Fibroblast of lung (primary cell): ENCODE measurements at regions not wholly inside any gene's neighbourhood (a gene's known extent, or its start where the extent isn't known, plus 50 kb on each side); places are given as distances from the start of the nearest gene placed in this dataset.

Experiments
- EZH2 ChIP-seq: IDR thresholded peaks from 2 replicates; pipeline ENCODE4 v1.5.1; 2012; ENCODE audit warnings: low read length, control low read depth, mild to moderate bottlenecking; ENCODE audit errors: missing control alignments
- TF ChIP-seq, protein P1 (sequence below), 2 donors: IDR thresholded peaks in 1 of 2; conservative IDR thresholded peaks in 1 of 2; 1 replicate in 1 of 2; 2 replicates in 1 of 2; pipeline ENCODE4 v1.5.1; 2011 to 2012; ENCODE audit warnings: low read length in 2 of 2, control low read depth in 1 of 2, inconsistent platforms in 1 of 2, low read depth in 1 of 2, mild to moderate bottlenecking in 1 of 2

DNA sequence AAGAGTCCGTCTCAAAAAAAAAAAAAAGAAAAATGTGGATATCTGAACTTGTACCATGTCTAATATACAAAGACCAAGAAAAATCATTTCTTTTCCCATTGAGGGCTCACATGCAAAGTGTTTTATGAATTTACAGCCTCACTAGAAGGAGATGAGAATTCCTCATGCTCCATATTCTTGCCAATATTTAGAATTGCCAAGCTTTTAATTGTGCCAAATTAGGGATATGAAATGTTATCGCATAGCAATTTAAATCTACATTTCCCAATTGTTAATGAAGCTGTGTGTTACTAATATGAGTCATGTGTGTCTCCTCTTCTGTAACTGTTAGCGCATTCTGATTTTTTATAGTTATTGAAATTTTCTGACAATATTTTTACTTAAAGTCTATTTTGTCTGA is 63.0 kb upstream of the CRYM start:
- TF ChIP-seq, protein P1, sequence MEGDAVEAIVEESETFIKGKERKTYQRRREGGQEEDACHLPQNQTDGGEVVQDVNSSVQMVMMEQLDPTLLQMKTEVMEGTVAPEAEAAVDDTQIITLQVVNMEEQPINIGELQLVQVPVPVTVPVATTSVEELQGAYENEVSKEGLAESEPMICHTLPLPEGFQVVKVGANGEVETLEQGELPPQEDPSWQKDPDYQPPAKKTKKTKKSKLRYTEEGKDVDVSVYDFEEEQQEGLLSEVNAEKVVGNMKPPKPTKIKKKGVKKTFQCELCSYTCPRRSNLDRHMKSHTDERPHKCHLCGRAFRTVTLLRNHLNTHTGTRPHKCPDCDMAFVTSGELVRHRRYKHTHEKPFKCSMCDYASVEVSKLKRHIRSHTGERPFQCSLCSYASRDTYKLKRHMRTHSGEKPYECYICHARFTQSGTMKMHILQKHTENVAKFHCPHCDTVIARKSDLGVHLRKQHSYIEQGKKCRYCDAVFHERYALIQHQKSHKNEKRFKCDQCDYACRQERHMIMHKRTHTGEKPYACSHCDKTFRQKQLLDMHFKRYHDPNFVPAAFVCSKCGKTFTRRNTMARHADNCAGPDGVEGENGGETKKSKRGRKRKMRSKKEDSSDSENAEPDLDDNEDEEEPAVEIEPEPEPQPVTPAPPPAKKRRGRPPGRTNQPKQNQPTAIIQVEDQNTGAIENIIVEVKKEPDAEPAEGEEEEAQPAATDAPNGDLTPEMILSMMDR (conservative IDR thresholded peaks at IDR 0.05 in 1 of 2, IDR thresholded peaks at IDR 0.05 in 1 of 2; ENCODE audit: low read depth in 1 of 2, low read length in 2 of 2), result no peak
- no peak for TF ChIP-seq EZH2
